ENCODE measurements at regions not wholly inside any gene's neighbourhood (a gene's known extent, or its start where the extent isn't known, plus 50 kb on each side); places are given as distances from the start of the nearest gene placed in this dataset.

DNA sequence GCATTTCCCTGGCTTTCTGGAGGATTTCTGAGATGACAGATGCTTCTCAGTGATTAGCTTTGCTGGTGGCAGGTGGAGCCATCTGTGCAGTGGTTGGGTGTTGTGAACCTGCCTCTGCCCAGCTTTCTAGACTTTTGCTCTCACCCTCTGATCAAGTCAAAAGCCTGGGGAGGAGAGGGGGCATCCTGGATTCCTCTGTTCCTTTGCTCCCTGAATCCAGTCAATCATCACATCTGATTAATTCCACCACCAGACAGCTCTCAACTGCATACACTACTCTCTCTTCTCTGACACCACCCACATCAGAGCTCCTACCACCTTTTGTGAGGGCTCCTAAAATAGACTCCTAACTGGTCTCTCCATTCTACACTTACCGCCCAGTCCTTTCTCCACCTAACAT lies 283.5 kb downstream of the WDR11 start:
- CTCF ChIA-PET = interaction anchor here (1.4 kb wide), 1 partner anchor 689 kb away, joined by 3 read pairs; no protein-coding TSS in a partner anchor
- H2AFZ ChIP-seq (ENCODE audit: low read depth) = no peak overlapping the region
- POLR2A ChIA-PET = no interaction called here

DNA sequence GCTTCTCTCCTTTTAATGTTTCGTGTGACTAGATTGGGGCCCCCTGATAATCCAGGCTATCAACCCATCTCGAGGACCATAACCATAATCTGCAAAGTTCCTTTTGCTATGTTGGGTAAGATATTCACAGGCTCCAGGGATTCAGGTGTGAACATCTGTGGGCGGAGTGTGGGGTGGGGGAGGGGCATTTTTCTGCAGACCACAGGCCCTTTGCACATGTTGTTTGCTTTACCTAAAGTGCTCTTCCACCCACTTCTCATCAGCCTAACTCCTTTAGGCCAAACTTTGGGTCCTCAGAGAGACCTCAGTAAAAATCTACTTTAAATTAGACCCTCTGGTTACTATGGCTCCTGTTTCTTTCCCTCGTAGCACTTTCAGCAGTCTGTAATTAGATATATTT lies 284.4 kb downstream of the WDR11 start:
- ChIA-PET POLR2A (no interaction called here), CTCF (no interaction called here)
- H3K4me3 ChIP-seq (ENCODE audit: low read depth in 2 of 2, low read length in 1 of 2) = no peak overlapping the region
- H3K27me3 ChIP-seq (ENCODE audit: insufficient read depth) = no peaks in the 10 kb centered on the region
- H3K9me2 ChIP-seq = no peaks in the 10 kb centered on the region
- H2AFZ ChIP-seq (ENCODE audit: low read depth) = no peak overlapping the region
- 35% methylated on average over 4 of the region's 4 CpGs for WGBS (ENCODE audit: low lambda C conversion rate)
- no peaks in the 10 kb centered on the region for H3K36me3 ChIP-seq (replicated peaks in 1 of 2; ENCODE audit: control insufficient read depth in 1 of 2, insufficient read depth in 2 of 2, low read length in 1 of 2)
- no peak overlapping the region for H3K9ac ChIP-seq
- H3K4me2 ChIP-seq = no peak overlapping the region
- no peak for DNase-seq
- no peaks in the 10 kb centered on the region for H3F3A ChIP-seq (replicated peaks; ENCODE audit: insufficient read depth)
- H3K9me3 ChIP-seq = no peaks in the 10 kb centered on the region; the same call in 1 of the 2 replicates
- H4K20me1 ChIP-seq (ENCODE audit: insufficient read depth) = no peaks in the 10 kb centered on the region
- no peak overlapping the region for H3K27ac ChIP-seq (ENCODE audit: low read depth in 2 of 2, low read length in 1 of 2)
- no peaks in the 10 kb centered on the region for H3K79me2 ChIP-seq (ENCODE audit: insufficient read depth)
- H3K4me1 ChIP-seq (ENCODE audit: control insufficient read depth in 1 of 2, insufficient read depth in 2 of 2, low read depth in 1 of 2, low read length in 1 of 2) = no peaks in the 10 kb centered on the region
- TF ChIP-seq RCOR1 (IDR thresholded peaks at IDR 0.05; ENCODE audit: low read length) (no peak), SIN3A (IDR thresholded peaks at IDR 0.05; ENCODE audit: borderline replicate concordance, low read depth, low read length) (no peak), TCF12 (IDR thresholded peaks at IDR 0.05) (no peak), FOXM1 (IDR thresholded peaks at IDR 0.05; ENCODE audit: low read depth) (no peak), RXRA (IDR thresholded peaks at IDR 0.05; ENCODE audit: borderline replicate concordance, low read depth) (no peak), CHD2 (IDR thresholded peaks at IDR 0.05; ENCODE audit: low read length, partially characterized antibody) (no peak), YY1 (IDR thresholded peaks at IDR 0.05; ENCODE audit: low read depth) (no peak), MEF2A (IDR thresholded peaks at IDR 0.05; ENCODE audit: borderline replicate concordance, low read depth) (no peak), EP300 (IDR thresholded peaks at IDR 0.05; ENCODE audit: borderline replicate concordance in 1 of 2, low read depth in 1 of 2, low read length in 1 of 2) (no peak), NRF1 (IDR thresholded peaks at IDR 0.05; ENCODE audit: low read depth, low read length) (no peak), SMC3 (IDR thresholded peaks at IDR 0.05; ENCODE audit: low read depth, low read length) (no peak)
- TF ChIP-seq, protein P1, sequence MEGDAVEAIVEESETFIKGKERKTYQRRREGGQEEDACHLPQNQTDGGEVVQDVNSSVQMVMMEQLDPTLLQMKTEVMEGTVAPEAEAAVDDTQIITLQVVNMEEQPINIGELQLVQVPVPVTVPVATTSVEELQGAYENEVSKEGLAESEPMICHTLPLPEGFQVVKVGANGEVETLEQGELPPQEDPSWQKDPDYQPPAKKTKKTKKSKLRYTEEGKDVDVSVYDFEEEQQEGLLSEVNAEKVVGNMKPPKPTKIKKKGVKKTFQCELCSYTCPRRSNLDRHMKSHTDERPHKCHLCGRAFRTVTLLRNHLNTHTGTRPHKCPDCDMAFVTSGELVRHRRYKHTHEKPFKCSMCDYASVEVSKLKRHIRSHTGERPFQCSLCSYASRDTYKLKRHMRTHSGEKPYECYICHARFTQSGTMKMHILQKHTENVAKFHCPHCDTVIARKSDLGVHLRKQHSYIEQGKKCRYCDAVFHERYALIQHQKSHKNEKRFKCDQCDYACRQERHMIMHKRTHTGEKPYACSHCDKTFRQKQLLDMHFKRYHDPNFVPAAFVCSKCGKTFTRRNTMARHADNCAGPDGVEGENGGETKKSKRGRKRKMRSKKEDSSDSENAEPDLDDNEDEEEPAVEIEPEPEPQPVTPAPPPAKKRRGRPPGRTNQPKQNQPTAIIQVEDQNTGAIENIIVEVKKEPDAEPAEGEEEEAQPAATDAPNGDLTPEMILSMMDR (IDR thresholded peaks at IDR 0.05) = no peak
- TF ChIP-seq, protein P2, sequence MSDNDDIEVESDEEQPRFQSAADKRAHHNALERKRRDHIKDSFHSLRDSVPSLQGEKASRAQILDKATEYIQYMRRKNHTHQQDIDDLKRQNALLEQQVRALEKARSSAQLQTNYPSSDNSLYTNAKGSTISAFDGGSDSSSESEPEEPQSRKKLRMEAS (IDR thresholded peaks at IDR 0.05; ENCODE audit: low read depth) = no peak
- TF ChIP-seq, protein P3, sequence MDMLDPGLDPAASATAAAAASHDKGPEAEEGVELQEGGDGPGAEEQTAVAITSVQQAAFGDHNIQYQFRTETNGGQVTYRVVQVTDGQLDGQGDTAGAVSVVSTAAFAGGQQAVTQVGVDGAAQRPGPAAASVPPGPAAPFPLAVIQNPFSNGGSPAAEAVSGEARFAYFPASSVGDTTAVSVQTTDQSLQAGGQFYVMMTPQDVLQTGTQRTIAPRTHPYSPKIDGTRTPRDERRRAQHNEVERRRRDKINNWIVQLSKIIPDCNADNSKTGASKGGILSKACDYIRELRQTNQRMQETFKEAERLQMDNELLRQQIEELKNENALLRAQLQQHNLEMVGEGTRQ (IDR thresholded peaks at IDR 0.05; ENCODE audit: borderline replicate concordance, low read depth, low read length) = no peak

More for the DNA sequence above, 283.5 kb downstream of the WDR11 start:
- no peaks in the 10 kb centered on the region for H3K4me1 ChIP-seq (ENCODE audit: control insufficient read depth in 1 of 2, insufficient read depth in 2 of 2, low read depth in 1 of 2, low read length in 1 of 2)
- no peaks in the 10 kb centered on the region for H3K36me3 ChIP-seq (replicated peaks in 1 of 2; ENCODE audit: control insufficient read depth in 1 of 2, insufficient read depth in 2 of 2, low read length in 1 of 2)
- H3K9me2 ChIP-seq = no peaks in the 10 kb centered on the region
- no peaks in the 10 kb centered on the region; the same call in 1 of the 2 replicates for H3K9me3 ChIP-seq
- no peak for TF ChIP-seq EP300 (IDR thresholded peaks at IDR 0.05; ENCODE audit: borderline replicate concordance in 1 of 2, low read depth in 1 of 2, low read length in 1 of 2)
- TF ChIP-seq, protein P4, sequence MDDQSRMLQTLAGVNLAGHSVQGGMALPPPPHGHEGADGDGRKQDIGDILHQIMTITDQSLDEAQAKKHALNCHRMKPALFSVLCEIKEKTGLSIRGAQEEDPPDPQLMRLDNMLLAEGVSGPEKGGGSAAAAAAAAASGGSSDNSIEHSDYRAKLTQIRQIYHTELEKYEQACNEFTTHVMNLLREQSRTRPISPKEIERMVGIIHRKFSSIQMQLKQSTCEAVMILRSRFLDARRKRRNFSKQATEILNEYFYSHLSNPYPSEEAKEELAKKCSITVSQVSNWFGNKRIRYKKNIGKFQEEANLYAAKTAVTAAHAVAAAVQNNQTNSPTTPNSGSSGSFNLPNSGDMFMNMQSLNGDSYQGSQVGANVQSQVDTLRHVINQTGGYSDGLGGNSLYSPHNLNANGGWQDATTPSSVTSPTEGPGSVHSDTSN (IDR thresholded peaks at IDR 0.05) = no peak
- no peak for TF ChIP-seq TCF12 (IDR thresholded peaks at IDR 0.05)
- no peak for TF ChIP-seq FOSL2 (IDR thresholded peaks at IDR 0.05; ENCODE audit: borderline replicate concordance, low read depth)
- TF ChIP-seq MXI1 (IDR thresholded peaks at IDR 0.05; ENCODE audit: low read depth, low read length) = no peak
- TF ChIP-seq, protein P5, sequence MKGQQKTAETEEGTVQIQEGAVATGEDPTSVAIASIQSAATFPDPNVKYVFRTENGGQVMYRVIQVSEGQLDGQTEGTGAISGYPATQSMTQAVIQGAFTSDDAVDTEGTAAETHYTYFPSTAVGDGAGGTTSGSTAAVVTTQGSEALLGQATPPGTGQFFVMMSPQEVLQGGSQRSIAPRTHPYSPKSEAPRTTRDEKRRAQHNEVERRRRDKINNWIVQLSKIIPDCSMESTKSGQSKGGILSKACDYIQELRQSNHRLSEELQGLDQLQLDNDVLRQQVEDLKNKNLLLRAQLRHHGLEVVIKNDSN (IDR thresholded peaks at IDR 0.05; ENCODE audit: borderline replicate concordance, low read depth) = no peak
- no peak for TF ChIP-seq FOXM1 (IDR thresholded peaks at IDR 0.05; ENCODE audit: low read depth)
- no peak for TF ChIP-seq MEF2A (IDR thresholded peaks at IDR 0.05; ENCODE audit: borderline replicate concordance, low read depth)
- TF ChIP-seq, protein P1 (IDR thresholded peaks at IDR 0.05) = no peak
- no peak for TF ChIP-seq ELF1 (IDR thresholded peaks at IDR 0.05)
- no peak for TF ChIP-seq YY1 (IDR thresholded peaks at IDR 0.05; ENCODE audit: low read depth)
- no peak for TF ChIP-seq SMC3 (IDR thresholded peaks at IDR 0.05; ENCODE audit: low read depth, low read length)
- TF ChIP-seq EZH2phosphoT487 (IDR thresholded peaks at IDR 0.05; ENCODE audit: borderline replicate concordance, low read depth) = no peak
- H3K27me3 ChIP-seq (ENCODE audit: insufficient read depth) = no peaks in the 10 kb centered on the region
- H3K9ac ChIP-seq = no peak overlapping the region
- no peaks in the 10 kb centered on the region for H3F3A ChIP-seq (replicated peaks; ENCODE audit: insufficient read depth)
- no peak overlapping the region for H3K4me2 ChIP-seq
- no peak overlapping the region for H3K4me3 ChIP-seq (ENCODE audit: low read depth in 2 of 2, low read length in 1 of 2)
- 54% methylated on average over 1 of the region's 1 CpG for WGBS (ENCODE audit: low lambda C conversion rate)
- H3K79me2 ChIP-seq (ENCODE audit: insufficient read depth) = no peaks in the 10 kb centered on the region
- no peak for DNase-seq
- H3K27ac ChIP-seq (ENCODE audit: low read depth in 2 of 2, low read length in 1 of 2) = no peak overlapping the region
- no peaks in the 10 kb centered on the region for H4K20me1 ChIP-seq (ENCODE audit: insufficient read depth)

Data from SK-N-SH (cell line).